ENCODE measurements at regions not wholly inside any gene's neighbourhood (a gene's known extent, or its start where the extent isn't known, plus 50 kb on each side); places are given as distances from the start of the nearest gene placed in this dataset.

DNA sequence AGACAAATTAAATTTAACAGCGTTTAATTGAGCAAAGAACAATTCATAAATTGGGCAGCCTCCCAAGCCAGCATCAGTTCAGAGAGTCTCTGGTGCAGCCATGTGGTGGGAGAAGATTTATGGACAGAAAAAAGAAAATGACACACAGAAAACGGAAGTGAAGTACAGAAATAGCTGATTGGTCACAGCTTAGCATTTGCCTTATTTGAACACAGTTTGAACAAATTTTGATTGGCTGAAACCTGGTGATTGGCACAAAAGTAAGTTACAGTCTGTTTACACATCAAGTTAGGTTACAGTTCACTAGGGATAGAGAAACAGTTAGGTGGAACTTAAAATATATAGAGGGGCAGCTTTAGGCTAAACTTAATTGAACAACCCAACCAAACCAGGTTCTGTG lies 720.1 kb downstream of the TYW1 start:
- Histone ChIP-seq H2BK120ac (ENCODE audit: low read depth, low read length) (no peak overlapping the region), H2AK5ac (ENCODE audit: low read depth, low read length) (no peak overlapping the region)
- intact Hi-C loops (cut with micrococcal nuclease): no loop called here

More for the DNA sequence above, 720.1 kb downstream of the TYW1 start:
- Histone ChIP-seq H2BK5ac (ENCODE audit: low read depth, low read length, poor library complexity, severe bottlenecking) (no peak overlapping the region), H3K27ac (ENCODE audit: insufficient read depth, low read length) (no peak overlapping the region), H3K4ac (ENCODE audit: low read depth, low read length) (no peak overlapping the region), H3K18ac (ENCODE audit: low read depth, low read length) (no peak overlapping the region), H3K4me2 (ENCODE audit: low read depth, low read length) (no peak overlapping the region), H4K8ac (ENCODE audit: low read depth in 2 of 2, low read length in 2 of 2) (no peak overlapping the region), H2BK20ac (ENCODE audit: low read depth, low read length) (no peak overlapping the region), H3K4me1 (ENCODE audit: control insufficient read depth, insufficient read depth, low read length) (no peaks in the 10 kb centered on the region), H3K9me1 (ENCODE audit: insufficient read depth, low read length) (no peaks in the 10 kb centered on the region), H3K9ac (ENCODE audit: low read depth, low read length) (no peak overlapping the region), H3K36me3 (ENCODE audit: control insufficient read depth, insufficient read depth, low read length) (no peaks in the 10 kb centered on the region), H3K14ac (replicated peaks; ENCODE audit: low read depth, low read length) (no peak overlapping the region), H3K27me3 (ENCODE audit: control insufficient read depth, insufficient read depth, low read length) (no peaks in the 10 kb centered on the region), H2BK15ac (ENCODE audit: low read depth, low read length) (no peak overlapping the region), H3K56ac (ENCODE audit: extremely low read depth, insufficient read depth, low read length) (no peak overlapping the region), H4K5ac (ENCODE audit: low read depth, low read length) (no peak overlapping the region), H2AK9ac (replicated peaks; ENCODE audit: low read depth, low read length, poor library complexity) (no peak overlapping the region), H3K4me3 (ENCODE audit: insufficient read depth, low read depth, low read length) (no peak overlapping the region), H4K91ac (ENCODE audit: insufficient read depth, low read depth, low read length) (no peak overlapping the region), H4K20me1 (ENCODE audit: insufficient read depth, low read length) (no peaks in the 10 kb centered on the region), H3K9me3 (ENCODE audit: control insufficient read depth, insufficient read depth, low read length) (peaks cover 19% of the 10 kb centered on the region), H3K23ac (ENCODE audit: low read depth, low read length) (no peak overlapping the region), H2AFZ (replicated peaks; ENCODE audit: low read length, poor library complexity) (no peak overlapping the region), H3K79me1 (ENCODE audit: low read depth in 1 of 2, low read length in 2 of 2) (no peaks in the 10 kb centered on the region)
- ATAC-seq (ENCODE audit: low read depth) (no peak), DNase-seq (no peak)
- in situ Hi-C loops (cut with MboI; ENCODE audit: low sequenced_read_pairs): no loop called here
- no CpG with 5 or more reads among the region's 2 CpGs for WGBS, 2 experiments (ENCODE audit: extremely low coverage in 2 of 2, insufficient read length in 1 of 2)
- dilution Hi-C loops (cut with HindIII; ENCODE audit: low sequenced_read_pairs, unreplicated experiment): no loop called here
- BruUV-seq (replicated peaks): no TSS peak
- ChIA-PET POLR2A (ENCODE audit: unreplicated experiment) (no interaction called here), CTCF (no interaction called here)
- no peak for TF ChIP-seq CTCF (conservative IDR thresholded peaks at IDR 0.05; ENCODE audit: low read depth, low read length)
- TF ChIP-seq POLR2A (IDR thresholded peaks at IDR 0.05; ENCODE audit: low read depth, low read length): no peak

Measured in IMR-90 (cell line).